PFSK-1 (cell line): ENCODE measurements at regions not wholly inside any gene's neighbourhood (a gene's known extent, or its start where the extent isn't known, plus 50 kb on each side); places are given as distances from the start of the nearest gene placed in this dataset.

Source experiments
- POLR2AphosphoS5 ChIP-seq: IDR thresholded peaks from 2 replicates; pipeline ENCODE4 v1.6.1; 2012; ENCODE audit warnings: low read depth, mild to moderate bottlenecking, control low read depth, low read length, moderate library complexity
- REST ChIP-seq, 2 experiments: IDR thresholded peaks; 2 replicates each; pipeline versions ENCODE4 v1.6.1 to v1.8.0; 2011 to 2012; ENCODE audit warnings: low read depth in 2 of 2, low read length in 2 of 2, control low read depth in 1 of 2, inconsistent platforms in 1 of 2, mild to moderate bottlenecking in 1 of 2, moderate library complexity in 1 of 2; ENCODE audit not compliant: insufficient read depth in 1 of 2

- TF ChIP-seq REST (IDR thresholded peaks at IDR 0.05; ENCODE audit: insufficient read depth in 1 of 2, low read depth in 2 of 2, low read length in 2 of 2): no peak
- no peak for TF ChIP-seq POLR2AphosphoS5
Observed at GRCh38 chr9:134234001-134234660, 69.8 kb upstream of the RNU6ATAC start.
